ENCODE measurements at regions not wholly inside any gene's neighbourhood (a gene's known extent, or its start where the extent isn't known, plus 50 kb on each side); places are given as distances from the start of the nearest gene placed in this dataset.

GRCh38 chr2:6471419-6471818, 394.3 kb downstream of the CMPK2 start:
- TF ChIP-seq POLR2A (IDR thresholded peaks at IDR 0.05) = no peak
- no peak for TF ChIP-seq CTCF (IDR thresholded peaks at IDR 0.05 in 4 of 5, conservative IDR thresholded peaks at IDR 0.05 in 1 of 5)

All from gastrocnemius medialis (tissue), 4 donors.